RWPE1 (cell line): ENCODE measurements at regions not wholly inside any gene's neighbourhood (a gene's known extent, or its start where the extent isn't known, plus 50 kb on each side); places are given as distances from the start of the nearest gene placed in this dataset.
"Not testable (repeated sequence)": the region's sequence is repeated elsewhere in the genome, so short reads cannot be mapped to it uniquely, and the experiment has no call there.

Source experiments
- CTCF ChIA-PET: fragments of 350-600 bp; sonication (Branson Sonifier 250); formaldehyde crosslinking; extraction: SDS; loops from one replicate; lab custom pipeline; 2021; lab: Yijun Ruan, JAX
- POLR2A ChIA-PET: fragments of 400-600 bp; formaldehyde crosslinking; extraction: SDS; loops from one replicate; lab custom pipeline; 2020; ENCODE audit warnings: antibody characterized with exemption; ENCODE audit not compliant: low non-redundant PET; lab: Yijun Ruan, JAX
- DNase-seq: peaks from one replicate; pipeline ENCODE4 v3.0.0; 2012; ENCODE audit warnings: low spot score
- H3K27ac ChIP-seq: fragments of 450-650 bp; 2 replicates; pipeline ENCODE4 v1.5.1; 2017
- CTCF ChIP-seq: fragments of 450-650 bp; conservative IDR thresholded peaks from 2 replicates; pipeline ENCODE4 v1.5.1; 2017; ENCODE audit warnings: low read depth, mild to moderate bottlenecking

DNA sequence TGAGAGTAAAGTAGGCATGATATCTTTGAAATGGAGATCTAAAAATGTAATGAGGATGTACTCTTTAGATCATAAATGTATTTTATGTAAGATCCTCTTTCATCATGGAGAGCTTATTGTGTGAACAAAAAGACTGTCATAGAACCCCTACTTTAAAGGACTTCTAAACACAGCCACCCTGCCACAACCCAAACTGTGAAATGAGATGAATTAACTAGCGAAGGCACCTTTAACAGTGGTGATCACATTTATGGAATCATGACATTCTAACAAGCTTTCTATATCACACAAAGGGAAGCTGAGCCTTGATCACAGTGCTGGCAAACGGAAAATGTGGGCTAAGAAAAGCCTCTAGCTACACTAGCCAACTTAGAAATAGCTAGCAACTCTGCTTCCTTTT, 1585.2 kb downstream of the EFNA5 start:
- POLR2A ChIA-PET, result no interaction called here

GRCh38 chr5:106085136-106085535, 1585.6 kb downstream of the EFNA5 start:
- no peak for TF ChIP-seq CTCF
- ChIA-PET CTCF (interaction anchor here (0.7 kb wide), 1 partner anchor 19 kb away, joined by 3 read pairs; no protein-coding TSS in a partner anchor), POLR2A (no interaction called here)
- H3K27ac ChIP-seq, result no peak overlapping the region
- DNase-seq, result no peak

More for the DNA sequence above, 1585.2 kb downstream of the EFNA5 start:
- no peak for DNase-seq
- CTCF ChIA-PET, result no interaction called here
- no peak for TF ChIP-seq CTCF
- H3K27ac ChIP-seq, result no peak overlapping the region

DNA sequence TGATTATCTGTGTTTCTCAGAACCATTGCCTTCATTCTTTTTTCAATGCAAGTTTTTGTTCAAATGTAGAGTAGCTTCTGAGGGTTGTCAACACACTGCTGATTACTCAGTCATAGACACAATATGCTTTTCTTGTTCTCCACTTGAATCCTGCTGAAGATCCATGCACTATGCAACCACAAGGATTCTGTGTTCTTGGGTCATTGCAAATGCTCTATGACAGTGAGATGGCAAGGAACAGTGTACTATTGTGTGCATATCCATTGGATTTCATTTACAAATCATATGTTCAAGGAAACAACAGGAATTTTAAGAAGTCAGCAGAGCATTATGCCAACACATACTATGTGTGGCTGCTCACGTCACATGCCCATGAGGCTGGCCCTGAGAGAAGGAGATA, 1590.2 kb downstream of the EFNA5 start:
- no peak overlapping the region for H3K27ac ChIP-seq
- no peak for DNase-seq
- ChIA-PET POLR2A (no interaction called here), CTCF (no interaction called here)
- no peak for TF ChIP-seq CTCF

GRCh38 chr5:106076655-106077054, 1594.1 kb downstream of the EFNA5 start:
- CTCF ChIA-PET, result interaction anchor here (0.6 kb wide), 1 partner anchor 44 kb away, joined by 3 read pairs; no protein-coding TSS in a partner anchor
- no peak for DNase-seq
- no peak overlapping the region for H3K27ac ChIP-seq
- no peak for TF ChIP-seq CTCF
- POLR2A ChIA-PET, result no interaction called here

GRCh38 chr5:106072208-106072607, 1598.5 kb downstream of the EFNA5 start:
- H3K27ac ChIP-seq, result no peak overlapping the region
- POLR2A ChIA-PET, result no interaction called here
- no peak for DNase-seq
- no peak for TF ChIP-seq CTCF
- CTCF ChIA-PET, result no interaction called here

DNA sequence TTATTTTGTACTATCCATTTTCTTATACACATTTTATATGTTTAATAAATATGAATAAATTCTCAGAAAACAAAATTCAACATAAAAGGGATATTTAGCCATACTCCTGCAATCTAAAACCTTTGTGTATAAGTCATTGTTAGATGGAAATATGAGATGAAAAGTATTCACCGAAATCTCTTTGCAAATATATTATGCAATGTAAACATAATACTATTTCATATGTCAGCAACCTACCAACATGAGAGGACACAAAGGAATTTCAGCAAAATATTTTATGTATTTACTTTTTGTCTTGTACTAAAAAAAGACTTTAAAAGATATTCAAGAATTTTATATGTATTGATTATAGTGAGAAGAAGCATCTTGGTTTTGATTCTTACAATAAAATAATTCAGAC, 1623.4 kb downstream of the EFNA5 start:
- DNase-seq, result no peak
- no peak; the same call in 1 of the 2 replicates for TF ChIP-seq CTCF
- no peak overlapping the region for H3K27ac ChIP-seq
- ChIA-PET POLR2A (no interaction called here), CTCF (interaction anchor here (0.9 kb wide), 1 partner anchor 34 kb away, joined by 3 read pairs; no protein-coding TSS in a partner anchor)

DNA sequence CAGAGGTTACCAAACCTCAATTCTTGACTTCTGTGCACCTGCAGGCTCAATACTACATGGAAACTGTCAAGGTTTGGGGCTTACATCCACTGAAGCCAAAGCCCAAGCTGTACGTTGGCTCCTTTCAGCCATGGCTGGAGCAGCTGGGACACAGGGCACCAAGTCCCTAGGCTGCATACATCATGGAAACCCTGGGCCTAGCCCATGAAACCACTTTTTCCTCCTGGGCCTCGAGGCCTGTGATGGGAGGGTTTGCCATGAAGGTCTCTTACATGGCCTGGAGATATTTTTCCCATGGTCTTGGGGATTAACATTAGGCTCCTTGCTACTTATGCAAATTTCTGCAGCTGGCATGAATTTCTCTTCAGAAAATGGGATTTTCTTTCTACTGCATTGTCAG, 1638.7 kb downstream of the EFNA5 start:
- CTCF ChIA-PET, H3K27ac ChIP-seq, POLR2A ChIA-PET, DNase-seq: not testable (repeated sequence)
